A673 (cell line): ENCODE measurements at regions not wholly inside any gene's neighbourhood (a gene's known extent, or its start where the extent isn't known, plus 50 kb on each side); places are given as distances from the start of the nearest gene placed in this dataset.

Experiments used
- BruUV-seq: library from RNA; stranded (reverse); fragments of 400-500 nt; replicated peaks from 2 replicates; lab custom pipeline; 2021; lab: Mats Ljungman, UMichigan
- CTCF ChIA-PET: fragments of 300-600 bp; sonication (Branson Sonifier 250); formaldehyde crosslinking; loops from one replicate; lab custom pipeline; 2022; ENCODE audit warnings: antibody characterized with exemption; lab: Charles Lee
- POLR2A ChIA-PET: fragments of 300-600 bp; sonication (Branson Sonifier 250); formaldehyde crosslinking; loops from one replicate; lab custom pipeline; 2022; ENCODE audit warnings: antibody characterized with exemption; ENCODE audit not compliant: low non-redundant PET; lab: Charles Lee
- DNase-seq: peaks from one replicate; pipeline ENCODE4 v3.0.0-alpha.2; 2015; ENCODE audit warnings: low spot score
- H3K27ac ChIP-seq: fragments of 200-600 bp; sonication (generic); 2 replicates; pipeline ENCODE4 v1.5.1; 2016; ENCODE audit warnings: mixed run types, low read depth, mild to moderate bottlenecking, mixed read lengths, antibody characterized with exemption, low read length; ENCODE audit not compliant: poor library complexity, severe bottlenecking
- H3K27me3 ChIP-seq: fragments of 200-600 bp; sonication (generic); replicated peaks from 2 replicates; pipeline ENCODE4 v1.6.1; 2017; ENCODE audit warnings: mixed run types, low read depth, mild to moderate bottlenecking, mixed read lengths, antibody characterized with exemption, low read length; ENCODE audit not compliant: insufficient read depth, poor library complexity
- H3K36me3 ChIP-seq: fragments of 200-600 bp; sonication (generic); 2 replicates; pipeline ENCODE4 v1.6.1; 2016; ENCODE audit warnings: mixed run types, mild to moderate bottlenecking, mixed read lengths, antibody characterized with exemption, low read length; ENCODE audit not compliant: insufficient read depth, poor library complexity, severe bottlenecking
- H3K4me1 ChIP-seq: fragments of 200-600 bp; sonication (generic); 2 replicates; pipeline ENCODE4 v1.6.1; 2017; ENCODE audit warnings: mixed run types, mild to moderate bottlenecking, mixed read lengths, antibody characterized with exemption, low read length; ENCODE audit not compliant: insufficient read depth, poor library complexity, severe bottlenecking
- H3K4me3 ChIP-seq: fragments of 200-600 bp; sonication (generic); 2 replicates; pipeline ENCODE4 v1.5.1; 2016; ENCODE audit warnings: low read depth, mixed run types, mild to moderate bottlenecking, mixed read lengths, low read length; ENCODE audit not compliant: poor library complexity, severe bottlenecking
- H3K9me3 ChIP-seq: fragments of 200-600 bp; sonication (generic); 2 replicates; pipeline ENCODE4 v1.6.1; 2016; ENCODE audit warnings: mixed run types, low read depth, mild to moderate bottlenecking, mixed read lengths, antibody characterized with exemption, low read length; ENCODE audit not compliant: poor library complexity, severe bottlenecking
- EZH2 ChIP-seq: fragments of 200-600 bp; sonication (generic); IDR thresholded peaks from 2 replicates; pipeline ENCODE4 v1.6.1; 2017; ENCODE audit warnings: borderline replicate concordance, low read depth, mild to moderate bottlenecking, mixed read lengths, antibody characterized with exemption, low read length; ENCODE audit not compliant: poor library complexity, severe bottlenecking
- intact Hi-C: fragments of 100-400 bp; cut with micrococcal nuclease; formaldehyde crosslinking; loops from one replicate; pipeline ENCODE4 v1.10.0; 2022; ENCODE audit not compliant: unreplicated experiment
- TF ChIP-seq, protein P1 (sequence below): fragments of 300-800, 200-600 bp; sonication (generic); conservative IDR thresholded peaks from 2 replicates; pipeline ENCODE4 v1.5.1; 2017; ENCODE audit warnings: low read depth, mild to moderate bottlenecking, antibody characterized with exemption, low read length, moderate library complexity, mixed read lengths

DNA sequence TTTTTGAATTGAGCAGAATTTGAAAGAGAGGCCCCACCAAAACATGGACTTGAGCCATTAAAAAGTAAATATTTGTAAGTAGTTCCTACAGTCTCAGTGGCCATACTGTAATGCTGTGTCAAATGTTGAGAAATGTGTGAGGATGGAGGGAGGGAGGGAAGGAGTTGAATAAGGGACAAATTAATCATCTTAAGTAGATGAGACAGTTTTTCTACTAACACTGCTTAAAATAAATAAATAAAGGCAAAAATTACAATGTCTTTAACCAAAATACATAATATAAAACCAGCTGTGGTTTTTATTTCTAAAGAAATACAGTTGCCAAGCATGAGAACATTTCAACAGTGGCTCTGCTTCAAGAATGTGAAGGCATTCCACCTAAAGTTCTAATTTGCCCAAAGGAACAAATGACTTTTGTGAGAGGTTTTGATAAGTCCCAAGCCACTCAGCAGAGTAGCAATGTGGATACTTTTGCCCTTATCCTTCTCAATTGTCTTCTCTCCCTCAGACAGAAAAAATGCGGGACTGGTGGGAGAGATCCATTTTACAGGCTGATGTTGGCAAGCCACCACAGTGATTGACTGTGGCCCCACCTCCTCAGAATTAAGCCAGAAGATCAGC lies 427.0 kb upstream of the RARB start:
- DNase-seq, result no peak
- Histone ChIP-seq H3K4me1 (no peaks in the 10 kb centered on the region), H3K36me3 (no peaks in the 10 kb centered on the region), H3K4me3 (no peak overlapping the region), H3K9me3 (no peaks in the 10 kb centered on the region), H3K27ac (no peak overlapping the region), H3K27me3 (no peaks in the 10 kb centered on the region)
- ChIA-PET CTCF (no interaction called here), POLR2A (no interaction called here)
- intact Hi-C loops, result no loop called here
- no peak for TF ChIP-seq EZH2
- TF ChIP-seq, protein P1, sequence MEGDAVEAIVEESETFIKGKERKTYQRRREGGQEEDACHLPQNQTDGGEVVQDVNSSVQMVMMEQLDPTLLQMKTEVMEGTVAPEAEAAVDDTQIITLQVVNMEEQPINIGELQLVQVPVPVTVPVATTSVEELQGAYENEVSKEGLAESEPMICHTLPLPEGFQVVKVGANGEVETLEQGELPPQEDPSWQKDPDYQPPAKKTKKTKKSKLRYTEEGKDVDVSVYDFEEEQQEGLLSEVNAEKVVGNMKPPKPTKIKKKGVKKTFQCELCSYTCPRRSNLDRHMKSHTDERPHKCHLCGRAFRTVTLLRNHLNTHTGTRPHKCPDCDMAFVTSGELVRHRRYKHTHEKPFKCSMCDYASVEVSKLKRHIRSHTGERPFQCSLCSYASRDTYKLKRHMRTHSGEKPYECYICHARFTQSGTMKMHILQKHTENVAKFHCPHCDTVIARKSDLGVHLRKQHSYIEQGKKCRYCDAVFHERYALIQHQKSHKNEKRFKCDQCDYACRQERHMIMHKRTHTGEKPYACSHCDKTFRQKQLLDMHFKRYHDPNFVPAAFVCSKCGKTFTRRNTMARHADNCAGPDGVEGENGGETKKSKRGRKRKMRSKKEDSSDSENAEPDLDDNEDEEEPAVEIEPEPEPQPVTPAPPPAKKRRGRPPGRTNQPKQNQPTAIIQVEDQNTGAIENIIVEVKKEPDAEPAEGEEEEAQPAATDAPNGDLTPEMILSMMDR, result no peak
- no TSS peak for BruUV-seq

DNA sequence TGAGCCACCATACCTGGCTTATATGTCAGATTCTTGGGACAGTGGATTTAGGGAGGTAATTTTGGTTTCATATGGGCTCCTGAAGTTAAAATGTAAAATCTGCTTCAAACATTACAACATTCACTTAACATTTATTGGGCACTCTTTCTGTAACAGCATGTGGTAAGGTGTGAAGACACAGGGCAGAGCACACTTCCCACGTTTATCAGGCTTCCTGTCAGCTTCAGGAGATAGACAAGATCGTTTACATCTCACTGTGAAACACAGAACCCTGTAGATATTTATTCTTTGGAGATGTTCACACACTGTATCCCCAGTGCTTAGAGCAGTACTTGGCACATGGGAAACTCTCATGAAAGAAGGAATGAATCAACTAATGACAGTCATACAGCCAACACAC lies 426.0 kb upstream of the RARB start:
- Histone ChIP-seq H3K36me3 (no peaks in the 10 kb centered on the region), H3K9me3 (no peaks in the 10 kb centered on the region), H3K4me3 (no peak overlapping the region), H3K27me3 (no peaks in the 10 kb centered on the region), H3K4me1 (no peaks in the 10 kb centered on the region), H3K27ac (no peak overlapping the region)
- DNase-seq, result no peak
- ChIA-PET POLR2A (no interaction called here), CTCF (no interaction called here)
- intact Hi-C loops, result no loop called here
- no peak for TF ChIP-seq EZH2
- TF ChIP-seq, protein P1, result no peak
- no TSS peak for BruUV-seq

DNA sequence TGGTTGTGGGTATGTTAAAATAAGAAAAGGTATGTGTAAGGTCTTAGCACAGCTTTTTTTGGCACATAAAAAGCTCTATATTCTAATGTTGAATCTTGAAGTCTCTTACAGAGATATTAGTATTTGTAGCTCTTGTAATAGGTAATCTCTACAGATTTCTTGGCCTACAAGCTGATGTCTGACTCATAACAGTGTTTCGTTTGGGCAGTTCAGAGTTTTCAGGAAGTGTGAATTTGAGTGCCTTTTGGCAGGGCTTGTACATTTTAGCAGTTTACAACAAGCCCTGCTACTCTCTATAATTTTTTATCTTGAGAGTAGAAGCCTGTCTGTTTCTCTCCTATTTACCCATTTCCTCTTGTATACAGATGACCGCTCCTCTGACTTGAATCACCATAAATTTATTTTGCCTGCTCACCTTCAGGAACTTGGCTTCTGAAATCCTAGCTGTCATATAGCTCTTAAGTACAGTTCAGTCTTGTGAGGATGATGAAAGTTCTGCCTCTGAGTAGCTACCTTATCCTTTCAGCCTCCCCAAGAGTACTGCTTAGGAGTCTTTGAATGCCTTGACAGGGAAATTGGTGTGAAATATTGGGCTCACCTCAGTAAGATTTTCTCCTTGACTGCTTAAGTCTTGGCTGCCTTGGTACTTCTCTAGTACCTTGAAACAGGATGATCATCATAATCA lies 419.9 kb upstream of the RARB start:
- TF ChIP-seq EZH2, result no peak

DNA sequence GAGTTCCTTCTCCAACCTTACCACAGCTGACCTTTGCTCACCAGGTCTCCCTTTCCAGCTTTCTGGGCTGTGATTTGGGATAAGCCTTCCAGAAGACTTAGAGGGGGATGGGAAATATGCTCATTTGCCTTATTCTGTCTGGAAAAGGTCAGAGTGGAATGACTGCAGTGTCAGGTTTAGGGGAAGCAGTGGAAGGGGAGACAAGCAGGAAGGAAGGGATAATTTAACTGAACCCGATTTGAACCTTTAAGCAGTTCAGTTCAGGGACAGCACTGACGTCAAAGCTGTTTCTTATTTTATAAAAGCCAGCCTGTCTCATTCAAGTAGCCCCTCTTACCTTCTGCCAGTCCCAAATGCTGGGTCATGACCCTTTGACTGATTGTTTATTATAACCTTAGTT lies 418.4 kb upstream of the RARB start:
- H3K27ac ChIP-seq, result no peak overlapping the region
- CTCF ChIA-PET, result no interaction called here
- H3K4me1 ChIP-seq, result no peaks in the 10 kb centered on the region
- POLR2A ChIA-PET, result no interaction called here
- H3K9me3 ChIP-seq, result no peaks in the 10 kb centered on the region
- no TSS peak for BruUV-seq
- H3K36me3 ChIP-seq, result no peaks in the 10 kb centered on the region
- intact Hi-C loops, result no loop called here
- DNase-seq, result no peak
- H3K4me3 ChIP-seq, result no peak overlapping the region
- TF ChIP-seq, protein P1, result no peak
- TF ChIP-seq EZH2, result no peak
- H3K27me3 ChIP-seq, result no peaks in the 10 kb centered on the region

More for the DNA sequence above, 419.9 kb upstream of the RARB start:
- H3K27ac ChIP-seq, result no peak overlapping the region
- POLR2A ChIA-PET, result no interaction called here
- DNase-seq, result no peak
- no peaks in the 10 kb centered on the region for H3K27me3 ChIP-seq
- H3K36me3 ChIP-seq, result no peaks in the 10 kb centered on the region
- no peaks in the 10 kb centered on the region for H3K9me3 ChIP-seq
- no TSS peak for BruUV-seq
- H3K4me3 ChIP-seq, result no peak overlapping the region
- H3K4me1 ChIP-seq, result no peaks in the 10 kb centered on the region
- intact Hi-C loops, result no loop called here
- CTCF ChIA-PET, result no interaction called here
